OCI-LY7 (cell line): ENCODE measurements at regions not wholly inside any gene's neighbourhood (a gene's known extent, or its start where the extent isn't known, plus 50 kb on each side); places are given as distances from the start of the nearest gene placed in this dataset.

Source experiments
- CTCF ChIP-seq: fragments of 200-600 bp; sonication (generic); conservative IDR thresholded peaks from 2 replicates; pipeline ENCODE4 v1.5.1; 2014; ENCODE audit warnings: mild to moderate bottlenecking, antibody characterized with exemption, low read length, moderate library complexity, mixed read lengths
- EZH2phosphoT487 ChIP-seq: fragments of 200-600 bp; sonication (generic); IDR thresholded peaks from 2 replicates; pipeline ENCODE4 v1.6.1; 2018; ENCODE audit warnings: low read depth, borderline replicate concordance, mild to moderate bottlenecking, mixed run types, antibody characterized with exemption, low read length, moderate library complexity, mixed read lengths

- TF ChIP-seq CTCF = no peak
- no peak for TF ChIP-seq EZH2phosphoT487
Measured at GRCh38 chr2:62296034-62296831, 100.3 kb downstream of the B3GNT2 start.
